ENCODE measurements at regions not wholly inside any gene's neighbourhood (a gene's known extent, or its start where the extent isn't known, plus 50 kb on each side); places are given as distances from the start of the nearest gene placed in this dataset.

DNA sequence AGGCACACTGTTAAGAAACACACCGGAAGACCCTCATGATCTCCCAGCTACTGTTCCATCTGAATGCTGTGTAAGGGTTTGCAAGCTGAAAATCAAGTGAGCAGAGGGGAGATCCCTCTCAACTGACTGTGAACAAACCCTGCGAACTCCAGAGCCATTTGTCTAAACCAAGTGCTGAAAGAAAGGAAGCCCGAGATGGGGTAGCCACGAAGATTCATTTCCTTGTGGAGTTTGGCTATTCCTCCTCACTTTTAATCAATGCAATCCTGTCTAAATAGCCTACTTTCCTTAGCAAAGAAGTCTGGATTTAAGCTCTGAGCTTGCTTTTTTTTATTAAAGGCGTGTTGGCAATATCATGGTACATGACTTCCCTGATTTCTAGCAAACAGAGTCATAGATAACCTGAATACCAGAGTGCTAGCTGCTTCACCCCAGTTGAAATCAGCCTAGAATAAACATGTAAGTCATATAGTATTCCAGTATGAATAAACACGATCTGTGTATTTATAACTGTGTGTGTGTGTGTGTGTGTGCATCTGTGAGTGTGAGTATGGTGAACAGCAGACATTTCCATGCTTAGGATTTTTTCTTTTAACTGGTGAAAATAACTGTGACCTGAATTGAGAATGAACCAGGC is 365.2 kb downstream of the ZNF521 start:
- Histone ChIP-seq H4K8ac (ENCODE audit: extremely low read depth, insufficient read depth, low read length) (no peak overlapping the region), H4K5ac (ENCODE audit: insufficient read length, low read depth, low read length) (no peak overlapping the region), H3K4me2 (ENCODE audit: insufficient read depth in 1 of 2, low read depth in 2 of 2, low read length in 2 of 2) (peak overlapping the region; percentile 32 to 54; a peak in 2 of 4 replicates), H3K14ac (ENCODE audit: insufficient read length) (no peak overlapping the region), H3K27me3 (replicated peaks in 1 of 4; ENCODE audit: control insufficient read depth in 3 of 4, extremely low read depth in 1 of 4, insufficient read depth in 3 of 4, low read length in 3 of 4) (peaks cover 0 to 2% (median 0%) of the 10 kb centered on the region in 4 experiments; a peak in 1 of 7 replicates), H2BK5ac (ENCODE audit: low read depth, low read length) (no peak overlapping the region; the same call in 1 of the 2 replicates), H3K23ac (ENCODE audit: insufficient read length) (no peak overlapping the region), H2BK120ac (replicated peaks; ENCODE audit: low read depth, low read length) (no peak overlapping the region), H3K56ac (replicated peaks; ENCODE audit: insufficient read length, low read depth, low read length) (no peak overlapping the region), H2BK15ac (ENCODE audit: low read length) (no peak overlapping the region), H3K9ac (replicated peaks in 1 of 4; ENCODE audit: extremely low read depth in 1 of 4, low read depth in 3 of 4, low read length in 3 of 4) (no peak overlapping the region), H3K4ac (replicated peaks; ENCODE audit: insufficient read length, low read depth, low read length) (no peak overlapping the region), H4K91ac (replicated peaks; ENCODE audit: insufficient read length, low read length) (no peak overlapping the region), H3K18ac (ENCODE audit: extremely low read depth, low read length) (no peak overlapping the region), H4K20me1 (replicated peaks in 1 of 2; ENCODE audit: control insufficient read depth in 1 of 2, insufficient read depth in 2 of 2, low read length in 2 of 2) (no peaks in the 10 kb centered on the region), H3K79me2 (ENCODE audit: control insufficient read depth in 1 of 2, insufficient read depth in 2 of 2, low read length in 2 of 2) (no peaks in the 10 kb centered on the region), H2BK20ac (ENCODE audit: low read length) (no peak overlapping the region), H2AK5ac (ENCODE audit: low read depth, low read length) (no peak overlapping the region), H2BK12ac (ENCODE audit: low read depth, low read length) (no peak overlapping the region), H3K9me3 (ENCODE audit: insufficient read depth in 2 of 2, low read depth in 1 of 2, low read length in 1 of 2) (no peaks in the 10 kb centered on the region), H3K27ac (ENCODE audit: low read depth, low read length) (no peak overlapping the region), H3K79me1 (ENCODE audit: low read depth, low read length) (no peaks in the 10 kb centered on the region), H3K4me1 (replicated peaks in 1 of 4; ENCODE audit: control insufficient read depth in 3 of 4, insufficient read depth in 4 of 4, low read length in 3 of 4) (peaks cover 4 to 27% (median 23%) of the 10 kb centered on the region in 4 experiments; a peak in 6 of 7 replicates), H3K36me3 (ENCODE audit: control insufficient read depth in 2 of 4, insufficient read depth in 4 of 4, low read length in 3 of 4) (no peaks in the 10 kb centered on the region), H2AFZ (ENCODE audit: low read length) (no peak overlapping the region; the same call in 1 of the 2 replicates), H3K23me2 (ENCODE audit: low read depth, low read length) (no peaks in the 10 kb centered on the region), H3K4me3 (ENCODE audit: extremely low read depth in 1 of 4, insufficient read depth in 2 of 4, low read depth in 3 of 4, low read length in 4 of 4) (peak overlapping the region in 1 of 4 experiments; percentile 5; a peak in 1 of 8 replicates)
- DNase-seq (ENCODE audit: low read depth in 1 of 2, low spot score in 2 of 2) (no peak), FAIRE-seq (no peak)
- 73% methylated on average over 6 of the region's 6 CpGs; no CpG with 5 or more reads in 1 of the 2 experiments for WGBS, 2 experiments (ENCODE audit: extremely low coverage in 1 of 2, insufficient coverage in 1 of 2, insufficient read length in 1 of 2, insufficient replicate concordance in 2 of 2, low coverage in 1 of 2, low lambda C conversion rate in 2 of 2, missing lambda C conversion rate in 1 of 2)
- TF ChIP-seq, protein P1, sequence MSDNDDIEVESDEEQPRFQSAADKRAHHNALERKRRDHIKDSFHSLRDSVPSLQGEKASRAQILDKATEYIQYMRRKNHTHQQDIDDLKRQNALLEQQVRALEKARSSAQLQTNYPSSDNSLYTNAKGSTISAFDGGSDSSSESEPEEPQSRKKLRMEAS (IDR thresholded peaks at IDR 0.05), result no peak
- TF ChIP-seq RNF2 (IDR thresholded peaks at IDR 0.05; ENCODE audit: borderline replicate concordance, low read depth, low read length, missing control alignments, poor library complexity, severe bottlenecking) (no peak), CREB1 (IDR thresholded peaks at IDR 0.05) (no peak), TAF1 (IDR thresholded peaks at IDR 0.05; ENCODE audit: low read depth, low read length) (no peak), JUN (IDR thresholded peaks at IDR 0.05; ENCODE audit: low read depth, low read length) (no peak), RBBP5 (IDR thresholded peaks at IDR 0.05; ENCODE audit: borderline replicate concordance, low read depth, low read length) (no peak), SUZ12 (IDR thresholded peaks at IDR 0.05; ENCODE audit: low read length) (no peak), SP1 (IDR thresholded peaks at IDR 0.05; ENCODE audit: low read depth, low read length) (no peak), RXRA (IDR thresholded peaks at IDR 0.05; ENCODE audit: insufficient read depth, low read depth, low read length) (no peak), POLR2AphosphoS5 (IDR thresholded peaks at IDR 0.05; ENCODE audit: low read depth, low read length) (no peak)
- ChIA-PET POLR2A (ENCODE audit: partially characterized antibody) (no interaction called here), CTCF (ENCODE audit: partially characterized antibody) (no interaction called here)
